KMS-11 (cell line): ENCODE measurements at regions not wholly inside any gene's neighbourhood (a gene's known extent, or its start where the extent isn't known, plus 50 kb on each side); places are given as distances from the start of the nearest gene placed in this dataset.

Experiments used
- H2AFZ ChIP-seq: fragments of 200-600 bp; sonication (generic); 2 replicates; pipeline ENCODE4 v1.6.1; 2016; ENCODE audit warnings: antibody characterized with exemption, mixed run types, low read depth
- H3K27ac ChIP-seq: fragments of 200-600 bp; sonication (generic); 2 replicates; pipeline ENCODE4 v1.6.1; 2016; ENCODE audit warnings: mild to moderate bottlenecking, mixed run types
- H3K27me3 ChIP-seq: fragments of 200-600 bp; sonication (generic); 2 replicates; pipeline ENCODE4 v1.6.1; 2017; ENCODE audit warnings: mild to moderate bottlenecking, low read depth, mixed run types, moderate library complexity; ENCODE audit not compliant: insufficient read depth
- H3K36me3 ChIP-seq: fragments of 200-600 bp; sonication (generic); 2 replicates; pipeline ENCODE4 v1.6.1; 2017; ENCODE audit warnings: mild to moderate bottlenecking, mixed run types; ENCODE audit not compliant: insufficient read depth
- H3K4me1 ChIP-seq: fragments of 200-600 bp; sonication (generic); 2 replicates; pipeline ENCODE4 v1.6.1; 2016; ENCODE audit warnings: mild to moderate bottlenecking, low read depth, mixed run types; ENCODE audit not compliant: poor library complexity, severe bottlenecking
- H3K4me2 ChIP-seq: fragments of 200-600 bp; sonication (generic); 2 replicates; pipeline ENCODE4 v1.7.0; 2016; ENCODE audit warnings: mild to moderate bottlenecking, mixed run types
- H3K4me3 ChIP-seq: fragments of 200-600 bp; sonication (generic); IDR thresholded peaks from 2 replicates; pipeline ENCODE4 v1.6.1; 2017; ENCODE audit warnings: low read depth, low read length, mixed read lengths; ENCODE audit not compliant: insufficient read depth
- H3K79me2 ChIP-seq: fragments of 200-600 bp; sonication (generic); 2 replicates; pipeline ENCODE4 v1.6.1; 2016; ENCODE audit warnings: low read depth, mixed run types; ENCODE audit not compliant: insufficient read depth
- H3K9ac ChIP-seq: fragments of 200-600 bp; sonication (generic); 2 replicates; pipeline ENCODE4 v1.6.1; 2016; ENCODE audit warnings: mild to moderate bottlenecking, mixed run types
- H4K20me1 ChIP-seq: fragments of 200-600 bp; sonication (generic); 2 replicates; pipeline ENCODE4 v1.6.1; 2016; ENCODE audit warnings: mild to moderate bottlenecking, mixed run types; ENCODE audit not compliant: insufficient read depth
- CTCF ChIP-seq: fragments of 200-600 bp; sonication (generic); conservative IDR thresholded peaks from 2 replicates; pipeline ENCODE4 v1.6.1; 2017; ENCODE audit warnings: low read depth, mild to moderate bottlenecking, antibody characterized with exemption, low read length, moderate library complexity, mixed read lengths

GRCh38 chr2:45134726-45135125, 125.5 kb upstream of the SIX2 start:
- Histone ChIP-seq H2AFZ (no peak overlapping the region), H3K79me2 (no peaks in the 10 kb centered on the region), H3K36me3 (no peaks in the 10 kb centered on the region), H3K4me2 (no peak overlapping the region), H3K9ac (no peak overlapping the region), H3K27me3 (no peaks in the 10 kb centered on the region), H3K4me1 (no peaks in the 10 kb centered on the region), H4K20me1 (no peaks in the 10 kb centered on the region), H3K27ac (no peak overlapping the region), H3K4me3 (no peak overlapping the region)
- TF ChIP-seq CTCF = no peak

- Histone ChIP-seq H3K79me2 (no peaks in the 10 kb centered on the region), H2AFZ (no peak overlapping the region), H3K27ac (no peak overlapping the region), H3K36me3 (no peaks in the 10 kb centered on the region), H3K9ac (no peak overlapping the region), H3K4me2 (no peak overlapping the region), H3K27me3 (no peaks in the 10 kb centered on the region), H3K4me3 (no peak overlapping the region), H4K20me1 (no peaks in the 10 kb centered on the region), H3K4me1 (no peaks in the 10 kb centered on the region)
- TF ChIP-seq CTCF = no peak
These were observed 124.8 kb upstream of the SIX2 start for GRCh38 chr2:45134014-45134413.

GRCh38 chr2:45132551-45132950, 123.3 kb upstream of the SIX2 start:
- Histone ChIP-seq H3K4me1 (no peaks in the 10 kb centered on the region), H4K20me1 (no peaks in the 10 kb centered on the region), H3K27me3 (no peaks in the 10 kb centered on the region), H3K36me3 (no peaks in the 10 kb centered on the region), H3K4me3 (no peak overlapping the region), H3K4me2 (no peak overlapping the region), H2AFZ (no peak overlapping the region), H3K9ac (no peak overlapping the region), H3K27ac (no peak overlapping the region), H3K79me2 (no peaks in the 10 kb centered on the region)
- TF ChIP-seq CTCF = no peak

GRCh38 chr2:45131587-45131986, 122.3 kb upstream of the SIX2 start:
- Histone ChIP-seq H3K79me2 (no peaks in the 10 kb centered on the region), H3K4me1 (no peaks in the 10 kb centered on the region), H3K4me2 (no peak overlapping the region), H2AFZ (no peak overlapping the region), H4K20me1 (no peaks in the 10 kb centered on the region), H3K36me3 (no peaks in the 10 kb centered on the region), H3K27me3 (no peaks in the 10 kb centered on the region), H3K4me3 (no peak overlapping the region), H3K27ac (no peak overlapping the region), H3K9ac (no peak overlapping the region)
- no peak for TF ChIP-seq CTCF

DNA sequence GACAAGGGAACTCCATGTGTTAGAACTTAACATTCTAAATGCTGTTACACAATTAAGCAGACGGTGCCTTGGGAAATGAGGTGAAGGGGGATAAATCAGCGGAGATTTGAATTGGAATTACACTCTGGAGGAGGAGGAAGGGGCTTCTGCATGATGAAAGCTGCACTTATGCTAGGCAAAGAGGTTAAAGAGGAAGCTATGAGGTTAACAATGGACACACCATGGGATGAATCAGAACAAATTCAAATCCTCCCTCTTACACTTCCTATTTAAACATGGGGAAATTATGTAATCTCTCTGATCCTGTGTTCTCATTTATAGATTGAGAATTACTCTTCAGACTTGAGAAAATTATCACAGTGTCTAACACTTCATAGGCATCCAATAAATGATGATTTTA, 121.5 kb upstream of the SIX2 start:
- Histone ChIP-seq H3K27me3 (no peaks in the 10 kb centered on the region), H2AFZ (no peak overlapping the region), H3K27ac (no peak overlapping the region), H3K4me2 (no peak overlapping the region), H3K4me3 (no peak overlapping the region), H3K4me1 (no peaks in the 10 kb centered on the region), H3K79me2 (no peaks in the 10 kb centered on the region), H3K9ac (no peak overlapping the region), H3K36me3 (no peaks in the 10 kb centered on the region), H4K20me1 (no peaks in the 10 kb centered on the region)
- no peak for TF ChIP-seq CTCF
